Activated T-cell treated with anti-CD3 and anti-CD28 coated beads, Interleukin-2, amount 50 U/mL, for 72 hours (primary cell): ENCODE measurements at regions not wholly inside any gene's neighbourhood (a gene's known extent, or its start where the extent isn't known, plus 50 kb on each side); places are given as distances from the start of the nearest gene placed in this dataset.

Experiments used
- ATAC-seq, 2 donors: fragments of 150-1000 bp; cut with Tn5 transposase; replicated peaks in 1 of 2; 2 replicates each; pipeline ENCODE4 v1.10.0; 2021; ENCODE audit warnings: moderate library complexity in 2 of 2, mild to moderate bottlenecking in 1 of 2
- DNase-seq, 2 donors: peaks; one replicate each; pipeline ENCODE4 v3.0.0; 2021 to 2022; ENCODE audit warnings: mixed read lengths in 1 of 2
- H3K27ac Mint-ChIP-seq: one replicate; pipeline ENCODE4 v1.8.0; 2022; ENCODE audit warnings: mild to moderate bottlenecking, moderate library complexity, mixed read lengths
- H3K27me3 Mint-ChIP-seq: one replicate; pipeline ENCODE4 v1.8.0; 2022; ENCODE audit warnings: low read depth, mixed read lengths
- H3K36me3 Mint-ChIP-seq, 2 donors: one replicate each; pipeline ENCODE4 v1.8.0; 2022; ENCODE audit warnings: mixed read lengths in 2 of 2, mild to moderate bottlenecking in 1 of 2; ENCODE audit not compliant: insufficient read depth in 2 of 2
- H3K4me1 Mint-ChIP-seq: one replicate; pipeline ENCODE4 v1.8.0; 2022; ENCODE audit warnings: low read depth, mixed read lengths
- H3K4me3 Mint-ChIP-seq, 2 donors: one replicate each; pipeline ENCODE4 v1.8.0; 2022; ENCODE audit warnings: mild to moderate bottlenecking in 2 of 2, mixed read lengths in 2 of 2, moderate library complexity in 2 of 2
- H3K9me3 Mint-ChIP-seq, 2 donors: one replicate each; pipeline ENCODE4 v1.8.0; 2022; ENCODE audit warnings: mixed read lengths in 2 of 2

- Mint-ChIP-seq H3K27me3 (no peaks in the 10 kb centered on the region), H3K9me3 (peaks cover 6% of the 10 kb centered on the region in 2 donors), H3K36me3 (no peaks in the 10 kb centered on the region), H3K27ac (no peak overlapping the region), H3K4me3 (no peak overlapping the region), H3K4me1 (no peaks in the 10 kb centered on the region)
- DNase-seq, result no peak
- no peak for ATAC-seq
Measured at GRCh38 chr3:6568999-6569493, 291.9 kb upstream of the GRM7 start.

GRCh38 chr3:6571448-6571847, 289.5 kb upstream of the GRM7 start:
- Mint-ChIP-seq H3K9me3 (peaks cover 5 to 7% of the 10 kb centered on the region in 2 donors), H3K4me1 (no peaks in the 10 kb centered on the region), H3K27me3 (no peaks in the 10 kb centered on the region), H3K36me3 (no peaks in the 10 kb centered on the region), H3K27ac (no peak overlapping the region), H3K4me3 (no peak overlapping the region)
- no peak for DNase-seq
- ATAC-seq, result no peak

- peaks cover 0 to 2% of the 10 kb centered on the region in 2 donors for H3K36me3 Mint-ChIP-seq
- H3K4me1 Mint-ChIP-seq, result no peaks in the 10 kb centered on the region
- no peak overlapping the region for H3K4me3 Mint-ChIP-seq
- DNase-seq (no peak), ATAC-seq (no peak)
- no peak overlapping the region for H3K27ac Mint-ChIP-seq
- H3K27me3 Mint-ChIP-seq, result no peaks in the 10 kb centered on the region
- peaks cover 1 to 7% of the 10 kb centered on the region in 2 donors for H3K9me3 Mint-ChIP-seq
Measured at GRCh38 chr3:6577584-6577983, 283.3 kb upstream of the GRM7 start.

- DNase-seq, result no peak
- no peak for ATAC-seq
- Mint-ChIP-seq H3K4me1 (no peaks in the 10 kb centered on the region), H3K36me3 (peaks cover 0 to 2% of the 10 kb centered on the region in 2 donors), H3K4me3 (no peak overlapping the region), H3K9me3 (peaks cover 3 to 9% of the 10 kb centered on the region in 2 donors), H3K27me3 (no peaks in the 10 kb centered on the region), H3K27ac (no peak overlapping the region)
Measured at GRCh38 chr3:6578526-6578925, 282.4 kb upstream of the GRM7 start.

GRCh38 chr3:6580808-6581207, 280.1 kb upstream of the GRM7 start:
- peaks cover 0 to 2% of the 10 kb centered on the region in 2 donors for H3K36me3 Mint-ChIP-seq
- peaks cover 3 to 9% of the 10 kb centered on the region in 2 donors for H3K9me3 Mint-ChIP-seq
- no peaks in the 10 kb centered on the region for H3K27me3 Mint-ChIP-seq
- no peak overlapping the region for H3K27ac Mint-ChIP-seq
- no peak for ATAC-seq
- no peak for DNase-seq
- no peak overlapping the region for H3K4me3 Mint-ChIP-seq
- no peaks in the 10 kb centered on the region for H3K4me1 Mint-ChIP-seq

GRCh38 chr3:6585360-6585759, 275.6 kb upstream of the GRM7 start:
- Mint-ChIP-seq H3K27ac (no peak overlapping the region), H3K4me1 (no peaks in the 10 kb centered on the region), H3K9me3 (peaks cover 5 to 7% of the 10 kb centered on the region in 2 donors), H3K27me3 (no peaks in the 10 kb centered on the region), H3K36me3 (no peaks in the 10 kb centered on the region), H3K4me3 (no peak overlapping the region)
- DNase-seq (no peak), ATAC-seq (no peak)

GRCh38 chr3:6600237-6600636, 260.7 kb upstream of the GRM7 start:
- H3K4me3 Mint-ChIP-seq, result no peak overlapping the region
- peaks cover 11 to 14% of the 10 kb centered on the region in 2 donors for H3K9me3 Mint-ChIP-seq
- DNase-seq (no peak), ATAC-seq (no peak)
- no peaks in the 10 kb centered on the region for H3K27me3 Mint-ChIP-seq
- no peaks in the 10 kb centered on the region for H3K36me3 Mint-ChIP-seq
- no peaks in the 10 kb centered on the region for H3K4me1 Mint-ChIP-seq
- H3K27ac Mint-ChIP-seq, result no peak overlapping the region

- Mint-ChIP-seq H3K36me3 (no peaks in the 10 kb centered on the region), H3K4me3 (no peak overlapping the region), H3K27me3 (no peaks in the 10 kb centered on the region), H3K9me3 (peaks cover 13 to 14% of the 10 kb centered on the region in 2 donors), H3K27ac (no peak overlapping the region), H3K4me1 (no peaks in the 10 kb centered on the region)
- ATAC-seq (no peak), DNase-seq (no peak)
Measured at GRCh38 chr3:6601374-6601773, 259.5 kb upstream of the GRM7 start.

- Mint-ChIP-seq H3K27ac (no peak overlapping the region), H3K9me3 (peaks cover 12% of the 10 kb centered on the region in 2 donors), H3K36me3 (no peaks in the 10 kb centered on the region), H3K27me3 (no peaks in the 10 kb centered on the region), H3K4me1 (no peaks in the 10 kb centered on the region), H3K4me3 (no peak overlapping the region)
- no peak for ATAC-seq
- no peak for DNase-seq
Measured at GRCh38 chr3:6602329-6602728, 258.6 kb upstream of the GRM7 start.

GRCh38 chr3:6605227-6605626, 255.7 kb upstream of the GRM7 start:
- peaks cover 12 to 13% of the 10 kb centered on the region in 2 donors for H3K9me3 Mint-ChIP-seq
- ATAC-seq, result no peak
- H3K4me3 Mint-ChIP-seq, result no peak overlapping the region
- no peak overlapping the region for H3K27ac Mint-ChIP-seq
- H3K27me3 Mint-ChIP-seq, result no peaks in the 10 kb centered on the region
- no peaks in the 10 kb centered on the region for H3K36me3 Mint-ChIP-seq
- DNase-seq, result no peak
- H3K4me1 Mint-ChIP-seq, result no peaks in the 10 kb centered on the region

- Mint-ChIP-seq H3K27me3 (no peaks in the 10 kb centered on the region), H3K36me3 (no peaks in the 10 kb centered on the region), H3K4me1 (no peaks in the 10 kb centered on the region), H3K4me3 (no peak overlapping the region), H3K27ac (no peak overlapping the region), H3K9me3 (peaks cover 8 to 13% of the 10 kb centered on the region in 2 donors)
- DNase-seq (no peak), ATAC-seq (no peak)
Measured at GRCh38 chr3:6608843-6609242, 252.1 kb upstream of the GRM7 start.

- DNase-seq (no peak), ATAC-seq (no peak)
- H3K9me3 Mint-ChIP-seq, result peaks cover 8 to 11% of the 10 kb centered on the region in 2 donors
- no peaks in the 10 kb centered on the region for H3K27me3 Mint-ChIP-seq
- H3K27ac Mint-ChIP-seq, result no peak overlapping the region
- no peaks in the 10 kb centered on the region for H3K36me3 Mint-ChIP-seq
- H3K4me1 Mint-ChIP-seq, result no peaks in the 10 kb centered on the region
- H3K4me3 Mint-ChIP-seq, result no peak overlapping the region
Measured at GRCh38 chr3:6612034-6612616, 248.8 kb upstream of the GRM7 start.

- no peak overlapping the region for H3K27ac Mint-ChIP-seq
Measured at GRCh38 chr3:6622260-6622659, 238.7 kb upstream of the GRM7 start.

GRCh38 chr3:6622712-6623111, 238.2 kb upstream of the GRM7 start:
- DNase-seq (no peak), ATAC-seq (no peak)
- Mint-ChIP-seq H3K4me3 (no peak overlapping the region), H3K4me1 (no peaks in the 10 kb centered on the region), H3K27me3 (no peaks in the 10 kb centered on the region), H3K27ac (no peak overlapping the region), H3K9me3 (peaks cover 2 to 6% of the 10 kb centered on the region in 2 donors), H3K36me3 (no peaks in the 10 kb centered on the region)

More at GRCh38 chr3:6622260-6622659, 238.7 kb upstream of the GRM7 start:
- ATAC-seq (no peak), DNase-seq (no peak)
- H3K27me3 Mint-ChIP-seq, result no peaks in the 10 kb centered on the region
- H3K4me3 Mint-ChIP-seq, result no peak overlapping the region
- H3K4me1 Mint-ChIP-seq, result no peaks in the 10 kb centered on the region
- peaks cover 2 to 6% of the 10 kb centered on the region in 2 donors for H3K9me3 Mint-ChIP-seq
- no peaks in the 10 kb centered on the region for H3K36me3 Mint-ChIP-seq
